ENCODE measurements at regions not wholly inside any gene's neighbourhood (a gene's known extent, or its start where the extent isn't known, plus 50 kb on each side); places are given as distances from the start of the nearest gene placed in this dataset.

- no peak for DNase-seq
- Mint-ChIP-seq H3K9me3 (peaks cover 28% of the 10 kb centered on the region), H3K4me1 (peaks cover 4% of the 10 kb centered on the region), H3K27ac (no peak overlapping the region), H3K36me3 (ENCODE audit: low read depth) (peaks cover 5% of the 10 kb centered on the region), H3K4me3 (no peak overlapping the region), H3K27me3 (ENCODE audit: low read depth, poor library complexity) (no peaks in the 10 kb centered on the region)
- no peak for TF ChIP-seq CTCF (IDR thresholded peaks at IDR 0.05)
Measured at GRCh38 chr3:146770301-146770700, 165.2 kb upstream of the PLSCR5 start.

- peaks cover 3% of the 10 kb centered on the region for H3K9me3 Mint-ChIP-seq
Measured at GRCh38 chr3:146757759-146758158, 152.6 kb upstream of the PLSCR5 start.

GRCh38 chr3:146750196-146750595, 145.1 kb upstream of the PLSCR5 start:
- DNase-seq: no peak
- no peaks in the 10 kb centered on the region for H3K4me1 Mint-ChIP-seq
- no peaks in the 10 kb centered on the region for H3K9me3 Mint-ChIP-seq
- no peaks in the 10 kb centered on the region for H3K27me3 Mint-ChIP-seq (ENCODE audit: low read depth, poor library complexity)
- no peak overlapping the region for H3K27ac Mint-ChIP-seq
- H3K4me3 Mint-ChIP-seq: no peak overlapping the region
- TF ChIP-seq CTCF (IDR thresholded peaks at IDR 0.05): no peak
- no peaks in the 10 kb centered on the region for H3K36me3 Mint-ChIP-seq (ENCODE audit: low read depth)

More at GRCh38 chr3:146757759-146758158, 152.6 kb upstream of the PLSCR5 start:
- Mint-ChIP-seq H3K4me3 (no peak overlapping the region), H3K4me1 (peaks cover 10% of the 10 kb centered on the region), H3K36me3 (ENCODE audit: low read depth) (no peaks in the 10 kb centered on the region), H3K27me3 (ENCODE audit: low read depth, poor library complexity) (no peaks in the 10 kb centered on the region), H3K27ac (no peak overlapping the region)
- no peak for TF ChIP-seq CTCF (IDR thresholded peaks at IDR 0.05)
- DNase-seq: no peak

GRCh38 chr3:146747928-146748327, 142.8 kb upstream of the PLSCR5 start:
- DNase-seq: no peak
- Mint-ChIP-seq H3K27ac (no peak overlapping the region), H3K27me3 (ENCODE audit: low read depth, poor library complexity) (no peaks in the 10 kb centered on the region), H3K36me3 (ENCODE audit: low read depth) (no peaks in the 10 kb centered on the region), H3K9me3 (no peaks in the 10 kb centered on the region), H3K4me1 (no peaks in the 10 kb centered on the region), H3K4me3 (no peak overlapping the region)
- TF ChIP-seq CTCF (IDR thresholded peaks at IDR 0.05): no peak

- no peaks in the 10 kb centered on the region for H3K27me3 Mint-ChIP-seq (ENCODE audit: low read depth, poor library complexity)
Measured at GRCh38 chr3:146747051-146747450, 141.9 kb upstream of the PLSCR5 start.

More at GRCh38 chr3:146747051-146747450, 141.9 kb upstream of the PLSCR5 start:
- H3K4me3 Mint-ChIP-seq: no peak overlapping the region
- no peaks in the 10 kb centered on the region for H3K36me3 Mint-ChIP-seq (ENCODE audit: low read depth)
- H3K4me1 Mint-ChIP-seq: no peaks in the 10 kb centered on the region
- no peak for TF ChIP-seq CTCF (IDR thresholded peaks at IDR 0.05)
- DNase-seq: no peak
- no peak overlapping the region for H3K27ac Mint-ChIP-seq
- no peaks in the 10 kb centered on the region for H3K9me3 Mint-ChIP-seq

All from nephron progenitor cell (in vitro differentiated cells).